ENCODE measurements at regions not wholly inside any gene's neighbourhood (a gene's known extent, or its start where the extent isn't known, plus 50 kb on each side); places are given as distances from the start of the nearest gene placed in this dataset.

DNA sequence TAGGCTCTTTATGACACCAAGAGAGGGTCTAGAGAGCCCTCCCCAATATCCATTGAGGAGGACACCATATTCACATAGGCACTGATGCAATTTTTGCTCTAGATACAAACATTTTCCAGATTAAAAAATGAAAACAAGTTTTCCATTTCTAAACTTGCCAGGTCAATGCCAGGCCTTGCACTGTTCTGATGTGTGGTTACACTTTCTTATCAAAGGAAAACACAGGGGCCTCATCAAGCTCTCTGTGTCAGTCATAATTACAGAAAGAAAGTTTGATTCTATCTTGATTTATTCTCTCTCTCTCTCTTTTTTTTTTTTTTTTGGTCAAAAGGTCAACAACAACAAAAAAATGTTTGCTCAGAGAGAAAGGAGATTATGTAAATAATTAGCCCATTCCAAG, 80.2 kb upstream of the ACSL4 start:
- TF ChIP-seq CTCF (IDR thresholded peaks at IDR 0.05; ENCODE audit: poor library complexity) = no peak
- no peak for TF ChIP-seq EZH2 (IDR thresholded peaks at IDR 0.05; ENCODE audit: borderline replicate concordance)
- TF ChIP-seq EZH2phosphoT487 (IDR thresholded peaks at IDR 0.05; ENCODE audit: low read depth, severe bottlenecking, unreplicated experiment) = no peak
